ENCODE measurements at regions not wholly inside any gene's neighbourhood (a gene's known extent, or its start where the extent isn't known, plus 50 kb on each side); places are given as distances from the start of the nearest gene placed in this dataset.

DNA sequence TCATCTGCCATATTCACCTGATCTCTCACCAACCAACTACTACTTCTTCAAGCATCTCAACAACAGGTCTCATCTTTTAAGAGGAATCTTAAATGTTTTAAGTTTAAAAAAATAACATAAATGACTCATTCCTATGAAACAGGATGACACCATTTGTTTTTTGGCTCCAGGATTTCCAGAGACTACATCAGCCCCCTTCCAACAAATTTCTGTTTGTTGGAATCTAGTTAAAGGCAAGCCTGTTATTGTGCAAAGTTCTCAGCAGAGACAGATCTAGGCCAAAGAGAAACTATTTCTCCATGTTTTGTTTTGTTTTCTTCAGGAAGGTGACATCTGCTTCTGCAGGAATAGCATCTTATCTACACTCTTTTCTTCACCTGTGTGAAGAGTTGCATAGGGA lies 204.8 kb upstream of the SH3BP4 start:
- no peak overlapping the region for H3K27ac ChIP-seq
- TF ChIP-seq, protein P1, sequence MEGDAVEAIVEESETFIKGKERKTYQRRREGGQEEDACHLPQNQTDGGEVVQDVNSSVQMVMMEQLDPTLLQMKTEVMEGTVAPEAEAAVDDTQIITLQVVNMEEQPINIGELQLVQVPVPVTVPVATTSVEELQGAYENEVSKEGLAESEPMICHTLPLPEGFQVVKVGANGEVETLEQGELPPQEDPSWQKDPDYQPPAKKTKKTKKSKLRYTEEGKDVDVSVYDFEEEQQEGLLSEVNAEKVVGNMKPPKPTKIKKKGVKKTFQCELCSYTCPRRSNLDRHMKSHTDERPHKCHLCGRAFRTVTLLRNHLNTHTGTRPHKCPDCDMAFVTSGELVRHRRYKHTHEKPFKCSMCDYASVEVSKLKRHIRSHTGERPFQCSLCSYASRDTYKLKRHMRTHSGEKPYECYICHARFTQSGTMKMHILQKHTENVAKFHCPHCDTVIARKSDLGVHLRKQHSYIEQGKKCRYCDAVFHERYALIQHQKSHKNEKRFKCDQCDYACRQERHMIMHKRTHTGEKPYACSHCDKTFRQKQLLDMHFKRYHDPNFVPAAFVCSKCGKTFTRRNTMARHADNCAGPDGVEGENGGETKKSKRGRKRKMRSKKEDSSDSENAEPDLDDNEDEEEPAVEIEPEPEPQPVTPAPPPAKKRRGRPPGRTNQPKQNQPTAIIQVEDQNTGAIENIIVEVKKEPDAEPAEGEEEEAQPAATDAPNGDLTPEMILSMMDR (IDR thresholded peaks at IDR 0.05), result no peak
- H3K36me3 ChIP-seq, result no peaks in the 10 kb centered on the region
- no peak overlapping the region for H3K4me3 ChIP-seq
- ATAC-seq (ENCODE audit: insufficient number of reproducible peaks, low FRiP score, low read depth) (no peak), DNase-seq (ENCODE audit: low spot score) (no peak)
- H3K9me3 ChIP-seq, result no peaks in the 10 kb centered on the region
- no peaks in the 10 kb centered on the region for H3K4me1 ChIP-seq (ENCODE audit: control insufficient read depth in 1 of 2, low read depth in 2 of 2)
- no peaks in the 10 kb centered on the region for H3K27me3 ChIP-seq (replicated peaks; ENCODE audit: insufficient read depth)

- Histone ChIP-seq H3K4me1 (ENCODE audit: control insufficient read depth in 1 of 2, low read depth in 2 of 2) (no peaks in the 10 kb centered on the region), H3K4me3 (no peak overlapping the region), H3K36me3 (no peaks in the 10 kb centered on the region), H3K9me3 (no peaks in the 10 kb centered on the region), H3K27ac (no peak overlapping the region), H3K27me3 (replicated peaks; ENCODE audit: insufficient read depth) (no peaks in the 10 kb centered on the region)
- ATAC-seq (ENCODE audit: insufficient number of reproducible peaks, low FRiP score, low read depth), result no peak
- TF ChIP-seq, protein P1 (IDR thresholded peaks at IDR 0.05), result no peak
- DNase-seq (ENCODE audit: low spot score), result no peak
These were observed 206.5 kb upstream of the SH3BP4 start for GRCh38 chr2:234745347-234745746.

DNA sequence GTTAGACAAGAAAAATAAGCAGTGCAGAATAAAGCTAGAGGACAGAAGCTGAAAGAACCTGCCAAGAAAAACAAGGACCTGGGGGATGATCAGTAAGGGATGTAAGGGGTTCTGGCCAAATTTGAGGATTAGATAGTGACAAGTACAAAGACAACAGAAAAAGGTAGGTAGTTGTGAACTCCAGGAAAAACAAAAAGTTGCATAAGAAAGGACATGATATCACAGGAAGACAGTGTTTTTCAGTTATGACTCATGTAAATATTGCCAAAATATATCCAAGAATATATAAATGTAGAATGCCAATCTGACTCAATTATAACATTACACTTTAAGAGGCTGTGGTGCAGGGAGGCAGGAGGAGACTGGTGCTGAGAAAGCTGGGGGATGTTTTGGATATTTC lies 209.8 kb upstream of the SH3BP4 start:
- Histone ChIP-seq H3K36me3 (no peaks in the 10 kb centered on the region), H3K4me3 (no peak overlapping the region), H3K9me3 (no peaks in the 10 kb centered on the region), H3K27ac (no peak overlapping the region), H3K4me1 (ENCODE audit: control insufficient read depth in 1 of 2, low read depth in 2 of 2) (no peaks in the 10 kb centered on the region), H3K27me3 (replicated peaks; ENCODE audit: insufficient read depth) (no peaks in the 10 kb centered on the region)
- TF ChIP-seq, protein P1 (IDR thresholded peaks at IDR 0.05), result no peak
- ATAC-seq (ENCODE audit: insufficient number of reproducible peaks, low FRiP score, low read depth) (no peak), DNase-seq (ENCODE audit: low spot score) (no peak)

- DNase-seq (ENCODE audit: low spot score) (no peak), ATAC-seq (ENCODE audit: insufficient number of reproducible peaks, low FRiP score, low read depth) (no peak)
- Histone ChIP-seq H3K27ac (no peak overlapping the region), H3K4me3 (no peak overlapping the region), H3K36me3 (no peaks in the 10 kb centered on the region), H3K27me3 (replicated peaks; ENCODE audit: insufficient read depth) (no peaks in the 10 kb centered on the region), H3K9me3 (no peaks in the 10 kb centered on the region), H3K4me1 (ENCODE audit: control insufficient read depth in 1 of 2, low read depth in 2 of 2) (no peaks in the 10 kb centered on the region)
- TF ChIP-seq, protein P1 (IDR thresholded peaks at IDR 0.05), result no peak
These were observed 212.8 kb upstream of the SH3BP4 start for GRCh38 chr2:234739061-234739460.

- TF ChIP-seq, protein P1 (IDR thresholded peaks at IDR 0.05), result no peak
- Histone ChIP-seq H3K36me3 (no peaks in the 10 kb centered on the region), H3K4me3 (no peak overlapping the region), H3K9me3 (no peaks in the 10 kb centered on the region), H3K4me1 (ENCODE audit: control insufficient read depth in 1 of 2, low read depth in 2 of 2) (no peaks in the 10 kb centered on the region), H3K27me3 (replicated peaks; ENCODE audit: insufficient read depth) (no peaks in the 10 kb centered on the region), H3K27ac (no peak overlapping the region)
- ATAC-seq (ENCODE audit: insufficient number of reproducible peaks, low FRiP score, low read depth) (no peak), DNase-seq (ENCODE audit: low spot score) (no peak)
These were observed 216.0 kb upstream of the SH3BP4 start for GRCh38 chr2:234735829-234736228.
